ENCODE measurements at regions not wholly inside any gene's neighbourhood (a gene's known extent, or its start where the extent isn't known, plus 50 kb on each side); places are given as distances from the start of the nearest gene placed in this dataset.
A peak's percentile ranks its signal among the peaks of the same experiment; 100 is the strongest.

DNA sequence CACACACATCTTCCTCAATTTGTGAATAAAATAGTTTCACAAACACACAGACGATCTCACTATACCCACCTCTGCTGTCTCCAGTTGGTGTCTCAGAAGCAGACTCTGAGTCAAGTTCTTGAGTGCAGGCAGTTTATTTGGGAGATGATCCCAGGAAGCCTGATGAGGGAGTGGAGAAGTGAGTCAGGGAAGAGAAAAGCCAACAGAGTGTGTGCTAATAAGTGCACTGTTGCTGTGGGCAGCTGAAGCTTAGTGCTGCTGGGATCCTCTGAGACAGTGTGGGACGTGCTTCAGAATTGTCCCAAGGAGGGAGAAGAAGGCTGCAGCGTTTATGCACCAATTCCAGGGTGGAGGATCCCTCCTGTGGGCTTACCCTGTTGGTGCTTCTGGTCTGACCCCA, 423.2 kb upstream of the C16orf82 start:
- DNase-seq (ENCODE audit: insufficient read length, low spot score) (no peak), FAIRE-seq (no peak)
- TF ChIP-seq, protein P1, sequence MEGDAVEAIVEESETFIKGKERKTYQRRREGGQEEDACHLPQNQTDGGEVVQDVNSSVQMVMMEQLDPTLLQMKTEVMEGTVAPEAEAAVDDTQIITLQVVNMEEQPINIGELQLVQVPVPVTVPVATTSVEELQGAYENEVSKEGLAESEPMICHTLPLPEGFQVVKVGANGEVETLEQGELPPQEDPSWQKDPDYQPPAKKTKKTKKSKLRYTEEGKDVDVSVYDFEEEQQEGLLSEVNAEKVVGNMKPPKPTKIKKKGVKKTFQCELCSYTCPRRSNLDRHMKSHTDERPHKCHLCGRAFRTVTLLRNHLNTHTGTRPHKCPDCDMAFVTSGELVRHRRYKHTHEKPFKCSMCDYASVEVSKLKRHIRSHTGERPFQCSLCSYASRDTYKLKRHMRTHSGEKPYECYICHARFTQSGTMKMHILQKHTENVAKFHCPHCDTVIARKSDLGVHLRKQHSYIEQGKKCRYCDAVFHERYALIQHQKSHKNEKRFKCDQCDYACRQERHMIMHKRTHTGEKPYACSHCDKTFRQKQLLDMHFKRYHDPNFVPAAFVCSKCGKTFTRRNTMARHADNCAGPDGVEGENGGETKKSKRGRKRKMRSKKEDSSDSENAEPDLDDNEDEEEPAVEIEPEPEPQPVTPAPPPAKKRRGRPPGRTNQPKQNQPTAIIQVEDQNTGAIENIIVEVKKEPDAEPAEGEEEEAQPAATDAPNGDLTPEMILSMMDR (IDR thresholded peaks at IDR 0.05; ENCODE audit: insufficient read depth, missing control alignments) = no peak

DNA sequence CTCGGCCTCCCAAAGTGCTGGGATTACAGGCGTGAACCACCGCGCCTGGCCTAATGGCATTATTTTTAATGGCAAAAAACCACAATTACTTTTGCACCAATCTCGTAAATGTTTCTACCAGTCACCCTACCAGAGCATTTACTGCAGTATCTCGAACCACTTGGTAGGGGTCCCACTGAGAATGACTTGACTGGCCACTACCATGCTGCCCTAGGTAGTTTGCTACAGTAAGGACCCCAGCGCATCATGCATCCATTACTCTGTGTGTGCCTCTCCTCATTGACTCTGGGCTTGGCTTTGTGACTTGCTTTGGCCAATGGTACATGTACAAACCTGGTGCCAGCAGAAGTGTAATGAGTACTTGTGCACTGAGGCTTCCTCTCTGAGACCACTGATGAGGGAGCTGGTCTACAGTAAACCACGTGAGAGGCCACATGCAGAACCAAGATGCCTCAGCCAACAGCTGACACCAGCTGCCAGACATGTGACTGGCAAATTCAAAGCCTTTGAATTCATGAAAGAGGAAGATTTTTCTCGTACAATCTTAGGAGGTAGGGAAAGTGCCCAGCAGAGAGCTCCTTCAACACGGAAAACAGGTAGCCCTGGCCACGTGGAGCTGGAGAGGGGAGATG, 421.7 kb upstream of the C16orf82 start:
- TF ChIP-seq, protein P1 (IDR thresholded peaks at IDR 0.05; ENCODE audit: insufficient read depth, missing control alignments) = no peak
- FAIRE-seq (no peak), DNase-seq (ENCODE audit: insufficient read length, low spot score) (no peak)

DNA sequence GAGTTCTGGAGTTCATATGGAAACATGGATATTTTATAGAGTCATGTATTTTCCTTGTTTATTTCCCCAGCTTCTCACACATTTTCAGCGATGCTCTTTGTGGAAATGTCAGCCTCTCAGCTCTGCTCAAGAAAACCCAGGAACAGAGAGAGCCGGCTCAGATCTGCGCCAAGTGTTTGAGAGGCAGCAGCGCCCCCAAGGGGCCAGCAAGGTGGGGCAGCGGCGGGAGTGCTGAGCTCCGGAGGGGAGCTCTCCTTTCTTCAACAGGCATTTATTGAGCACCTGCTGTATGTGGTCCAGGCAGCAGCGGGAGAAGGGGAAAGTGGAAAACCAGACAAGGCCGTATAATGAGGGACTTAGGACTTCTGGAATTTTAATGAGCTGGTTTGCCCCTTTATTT, 421.1 kb upstream of the C16orf82 start:
- TF ChIP-seq, protein P1 (IDR thresholded peaks at IDR 0.05; ENCODE audit: insufficient read depth, missing control alignments) = peak; percentile 51
- FAIRE-seq (no peak), DNase-seq (ENCODE audit: insufficient read length, low spot score) (no peak)

DNA sequence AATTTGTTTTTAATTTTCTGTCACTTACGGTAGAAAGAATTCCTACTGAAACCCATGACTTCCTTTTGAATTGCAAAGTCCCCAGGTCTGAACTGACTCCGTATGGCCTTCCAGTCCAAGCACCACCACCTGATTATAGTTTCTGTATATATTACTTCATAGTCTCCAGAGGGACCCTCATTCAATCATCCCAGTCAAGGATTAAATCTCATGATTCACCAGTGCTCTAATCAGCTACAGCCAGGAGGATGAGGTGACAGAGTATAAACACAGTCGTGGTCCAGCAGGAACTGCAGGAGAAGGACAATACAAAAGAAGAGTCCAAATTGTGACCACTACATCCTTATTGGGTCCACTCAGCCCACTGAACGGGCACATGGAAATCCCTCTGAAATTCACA, 418.9 kb upstream of the C16orf82 start:
- TF ChIP-seq, protein P1 (IDR thresholded peaks at IDR 0.05; ENCODE audit: insufficient read depth, missing control alignments) = no peak
- FAIRE-seq (no peak), DNase-seq (ENCODE audit: insufficient read length, low spot score) (no peak)

DNA sequence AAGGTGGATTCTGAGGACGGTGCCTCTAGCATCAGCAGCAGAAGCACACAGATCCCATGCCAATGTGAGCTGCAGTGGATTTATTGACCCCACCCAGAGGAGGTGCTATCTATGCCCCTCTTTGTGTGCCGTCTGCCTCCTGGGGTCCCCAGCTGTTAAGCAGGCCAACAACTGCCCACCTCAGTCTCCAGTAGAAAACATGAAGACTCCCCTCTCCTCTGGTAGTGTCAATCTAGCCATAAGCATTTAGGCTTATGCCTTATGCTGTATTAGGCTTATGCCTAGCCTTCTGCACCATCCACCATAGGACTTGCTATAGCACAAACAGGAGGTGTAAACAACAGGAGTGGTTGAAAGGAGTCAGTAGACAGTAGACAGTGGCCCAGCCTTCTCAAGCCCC, 417.9 kb upstream of the C16orf82 start:
- no peak for DNase-seq (ENCODE audit: insufficient read length, low spot score)
- TF ChIP-seq, protein P1 (IDR thresholded peaks at IDR 0.05; ENCODE audit: insufficient read depth, missing control alignments) = no peak
- FAIRE-seq = no peak

DNA sequence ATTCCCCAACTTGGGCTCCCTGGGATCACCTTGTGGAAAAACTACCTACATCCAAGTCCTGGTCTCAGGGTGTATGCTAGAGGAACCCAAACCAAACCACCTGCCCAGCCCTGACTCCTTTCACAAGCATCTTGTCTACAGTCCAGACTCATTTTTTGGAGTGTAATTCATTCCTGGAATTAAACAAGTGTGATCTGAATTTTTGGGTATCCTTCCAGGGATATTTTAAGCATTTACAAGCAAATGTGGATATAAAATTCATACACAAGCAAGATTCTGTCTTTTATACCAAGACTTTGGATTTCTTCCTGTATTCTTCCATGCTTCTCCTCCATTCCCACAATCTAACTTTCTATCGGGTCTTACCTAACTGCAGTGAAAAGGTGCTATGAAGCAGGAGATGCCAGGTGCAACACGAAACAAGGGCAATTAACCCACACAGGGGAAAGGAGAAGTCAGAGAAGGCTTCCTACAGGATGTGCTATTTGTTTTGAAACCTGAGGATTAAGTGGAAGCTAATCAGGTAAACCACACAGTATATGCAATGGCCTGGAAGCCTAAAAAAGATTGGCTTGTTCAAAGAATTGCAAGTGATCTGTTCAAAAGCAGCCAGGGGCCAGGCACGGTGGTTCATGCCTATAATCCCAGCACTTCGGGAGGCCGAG, 417.2 kb upstream of the C16orf82 start:
- no peak for FAIRE-seq
- TF ChIP-seq, protein P1 (IDR thresholded peaks at IDR 0.05; ENCODE audit: insufficient read depth, missing control alignments) = no peak
- no peak for DNase-seq (ENCODE audit: insufficient read length, low spot score)

DNA sequence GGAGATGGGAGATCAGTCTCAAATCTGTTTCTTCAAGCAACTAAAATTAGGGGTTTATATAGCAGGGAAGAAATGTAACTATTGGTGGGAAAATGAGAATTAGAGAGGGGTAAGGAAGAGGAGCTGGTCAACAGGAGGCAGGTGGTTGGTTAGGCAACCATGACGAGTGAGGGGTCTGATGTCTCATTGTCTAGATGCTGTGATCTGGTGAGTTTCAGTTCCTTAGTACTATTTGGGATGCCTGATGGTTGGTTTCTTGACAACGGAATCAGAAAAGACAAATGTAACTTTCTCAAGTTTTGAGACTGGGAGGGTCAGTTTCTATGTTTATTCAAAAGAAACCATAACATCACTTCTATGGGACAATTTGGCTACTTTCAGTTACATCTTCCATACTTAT, 415.3 kb upstream of the C16orf82 start:
- no peak for DNase-seq (ENCODE audit: insufficient read length, low spot score)
- FAIRE-seq = no peak
- TF ChIP-seq, protein P1 (IDR thresholded peaks at IDR 0.05; ENCODE audit: insufficient read depth, missing control alignments) = no peak

All from D721Med (cell line).